ENCODE measurements at regions not wholly inside any gene's neighbourhood (a gene's known extent, or its start where the extent isn't known, plus 50 kb on each side); places are given as distances from the start of the nearest gene placed in this dataset.
"Not testable (repeated sequence)": the region's sequence is repeated elsewhere in the genome, so short reads cannot be mapped to it uniquely, and the experiment has no call there.

GRCh38 chr2:87075054-87075790 is 53.6 kb upstream of the PLGLB1 start:
- not testable (repeated sequence) for DNase-seq

GRCh38 chr2:87075791-87076252 is 54.2 kb upstream of the PLGLB1 start:
- not testable (repeated sequence) for DNase-seq

GRCh38 chr2:87076253-87077123 is 54.8 kb upstream of the PLGLB1 start:
- peak; percentile 66 for DNase-seq

- not testable (repeated sequence) for DNase-seq
Measured at GRCh38 chr2:87077124-87077446, 55.4 kb upstream of the PLGLB1 start.

GRCh38 chr2:87081727-87082126 is 60.1 kb upstream of the PLGLB1 start:
- not testable (repeated sequence) for DNase-seq

- not testable (repeated sequence) for DNase-seq
Measured at GRCh38 chr2:87088079-87088478, 66.4 kb upstream of the PLGLB1 start.

- not testable (repeated sequence) for DNase-seq
Measured at GRCh38 chr2:87089401-87089800, 67.8 kb upstream of the PLGLB1 start.

GRCh38 chr2:87093252-87093651 is 71.6 kb upstream of the PLGLB1 start:
- not testable (repeated sequence) for DNase-seq

GRCh38 chr2:87093937-87094529 is 72.4 kb upstream of the PLGLB1 start:
- not testable (repeated sequence) for DNase-seq

GRCh38 chr2:87095804-87096203 is 74.2 kb upstream of the PLGLB1 start:
- not testable (repeated sequence) for DNase-seq

- DNase-seq = not testable (repeated sequence)
Measured at GRCh38 chr2:87128761-87129553, 107.3 kb upstream of the PLGLB1 start.

- DNase-seq = not testable (repeated sequence)
Measured at GRCh38 chr2:87132577-87132976, 110.9 kb upstream of the PLGLB1 start.

GRCh38 chr2:87151835-87152493 is 130.3 kb upstream of the PLGLB1 start:
- not testable (repeated sequence) for DNase-seq

GRCh38 chr2:87174454-87174853 is 152.8 kb upstream of the PLGLB1 start:
- not testable (repeated sequence) for DNase-seq

GRCh38 chr2:87183373-87183772 is 161.7 kb upstream of the PLGLB1 start:
- not testable (repeated sequence) for DNase-seq

- not testable (repeated sequence) for DNase-seq
Measured at GRCh38 chr2:87184260-87184659, 162.6 kb upstream of the PLGLB1 start.

- not testable (repeated sequence) for DNase-seq
Measured at GRCh38 chr2:87189214-87189613, 167.6 kb upstream of the PLGLB1 start.

GRCh38 chr2:87193336-87193735 is 171.7 kb upstream of the PLGLB1 start:
- DNase-seq = not testable (repeated sequence)

- not testable (repeated sequence) for DNase-seq
Measured at GRCh38 chr2:87194254-87194999, 172.8 kb upstream of the PLGLB1 start.

- not testable (repeated sequence) for DNase-seq
Measured at GRCh38 chr2:87196720-87197388, 175.2 kb upstream of the PLGLB1 start.

- DNase-seq = not testable (repeated sequence)
Measured at GRCh38 chr2:87198422-87198821, 176.8 kb upstream of the PLGLB1 start.

Measured in NCI-H226 (cell line).